HepG2 (cell line): ENCODE measurements at regions not wholly inside any gene's neighbourhood (a gene's known extent, or its start where the extent isn't known, plus 50 kb on each side); places are given as distances from the start of the nearest gene placed in this dataset.

Source experiments
- BHLHE40 ChIP-seq: IDR thresholded peaks from 2 replicates; pipeline ENCODE4 v1.6.1; 2011; ENCODE audit warnings: low read length, improper control_type of control experiment
- EHMT2 ChIP-seq: fragments of 200-600 bp; sonication (generic); IDR thresholded peaks from 2 replicates; pipeline ENCODE4 v1.7.0; 2017; ENCODE audit warnings: antibody characterized with exemption, low read depth, low read length, borderline replicate concordance
- HMGA1 ChIP-seq: sonication (generic); formaldehyde crosslinking; conservative IDR thresholded peaks from 2 replicates; pipeline ENCODE4 v1.4.0; 2020; ENCODE audit warnings: missing genetic modification reagents
- PLSCR1 ChIP-seq: sonication (generic); formaldehyde crosslinking; IDR thresholded peaks from 2 replicates; pipeline ENCODE4 v1.5.0; 2020; ENCODE audit warnings: missing genetic modification reagents, mild to moderate bottlenecking, borderline replicate concordance
- RAD21 ChIP-seq: fragments of 450-650 bp; formaldehyde crosslinking; IDR thresholded peaks from 2 replicates; pipeline ENCODE4 v1.5.0; 2020; ENCODE audit warnings: mild to moderate bottlenecking
- U2AF2 ChIP-seq: fragments of 200-400 bp; formaldehyde crosslinking; IDR thresholded peaks from 2 replicates; pipeline ENCODE4 v1.6.1; 2017; ENCODE audit warnings: low read depth, mild to moderate bottlenecking, low read length
- ZNF772 ChIP-seq: sonication (generic); formaldehyde crosslinking; IDR thresholded peaks from 2 replicates; pipeline ENCODE4 v1.5.0; 2020; ENCODE audit warnings: mild to moderate bottlenecking, missing genetic modification reagents

- TF ChIP-seq EHMT2 = no peak
- no peak for TF ChIP-seq ZNF772 (CRISPR knock-in tag)
- no peak for TF ChIP-seq PLSCR1
- no peak for TF ChIP-seq RAD21
- no peak for TF ChIP-seq BHLHE40
- TF ChIP-seq U2AF2 = no peak
- TF ChIP-seq HMGA1 (CRISPR knock-in tag) = no peak
Measured at GRCh38 chr12:84117190-84117589, 795.4 kb downstream of the SLC6A15 start.
